ENCODE measurements at regions not wholly inside any gene's neighbourhood (a gene's known extent, or its start where the extent isn't known, plus 50 kb on each side); places are given as distances from the start of the nearest gene placed in this dataset.

GRCh38 chr6:87858440-87858839 lies 156.4 kb upstream of the AKIRIN2 start:
- DNase-seq (ENCODE audit: low read depth, low spot score) (no peak), FAIRE-seq (no peak)
- intact Hi-C loops (cut with micrococcal nuclease) (no loop called here), dilution Hi-C loops (cut with MboI; ENCODE audit: extremely low pct_ligation_motif_present, low sequenced_read_pairs) (no loop called here)
- H3K27ac ChIP-seq (ENCODE audit: insufficient read depth, low read depth, low read length) = no peak overlapping the region
- H3K9ac ChIP-seq (replicated peaks; ENCODE audit: extremely low read depth, insufficient read depth, low read length) = no peak overlapping the region
- H2AFZ ChIP-seq (ENCODE audit: low read depth, low read length) = no peak overlapping the region
- H3K79me2 ChIP-seq (ENCODE audit: control insufficient read depth, insufficient read depth, low read length) = no peaks in the 10 kb centered on the region
- no peaks in the 10 kb centered on the region for H3K4me1 ChIP-seq (ENCODE audit: control insufficient read depth, extremely low read depth, insufficient read depth, low read length)
- H3K36me3 ChIP-seq (ENCODE audit: control insufficient read depth in 2 of 2, extremely low read depth in 1 of 2, insufficient read depth in 2 of 2, low read length in 2 of 2) = no peaks in the 10 kb centered on the region
- H3K9me3 ChIP-seq (replicated peaks; ENCODE audit: control insufficient read depth, insufficient read depth, low read length) = no peaks in the 10 kb centered on the region
- ChIA-PET POLR2A (no interaction called here), CTCF (no interaction called here)
- BruUV-seq (replicated peaks) = no TSS peak
- no peaks in the 10 kb centered on the region for H3K9me1 ChIP-seq (replicated peaks; ENCODE audit: control insufficient read depth, extremely low read depth, insufficient read depth, low read length)
- H3K27me3 ChIP-seq (ENCODE audit: control insufficient read depth in 2 of 2, insufficient read depth in 2 of 2, low read length in 2 of 2) = peaks cover 0 to 2% of the 10 kb centered on the region in 2 experiments
- H4K20me1 ChIP-seq (replicated peaks; ENCODE audit: control insufficient read depth, extremely low read depth, insufficient read depth, low read length) = no peaks in the 10 kb centered on the region
- H3K4me2 ChIP-seq (ENCODE audit: insufficient read depth, low read length) = no peak overlapping the region
- H3K4me3 ChIP-seq (replicated peaks in 1 of 3; ENCODE audit: insufficient read depth in 1 of 3, low read depth in 1 of 3, low read length in 3 of 3) = no peak overlapping the region
- TF ChIP-seq MYC (IDR thresholded peaks at IDR 0.05; ENCODE audit: low read depth, low read length) (no peak), MAX (IDR thresholded peaks at IDR 0.05; ENCODE audit: insufficient read depth, insufficient read length) (no peak), GATA2 (IDR thresholded peaks at IDR 0.05; ENCODE audit: insufficient read depth, insufficient read length, low read depth, low read length) (no peak), JUN (IDR thresholded peaks at IDR 0.05; ENCODE audit: borderline replicate concordance, insufficient read depth, insufficient read length, low read depth) (no peak), FOS (IDR thresholded peaks at IDR 0.05; ENCODE audit: borderline replicate concordance, insufficient read depth, low read length) (no peak), POLR2AphosphoS5 (IDR thresholded peaks at IDR 0.05; ENCODE audit: insufficient read depth, low read depth, low read length) (no peak), CTCF (IDR thresholded peaks at IDR 0.05; ENCODE audit: extremely low read depth in 1 of 2, insufficient read depth in 1 of 2, low read depth in 1 of 2, low read length in 2 of 2) (no peak), EZH2 (IDR thresholded peaks at IDR 0.05; ENCODE audit: borderline replicate concordance, low read depth, low read length, severe bottlenecking) (no peak), POLR2A (IDR thresholded peaks at IDR 0.05; ENCODE audit: low read depth, low read length) (no peak)
